ENCODE measurements at regions not wholly inside any gene's neighbourhood (a gene's known extent, or its start where the extent isn't known, plus 50 kb on each side); places are given as distances from the start of the nearest gene placed in this dataset.

DNA sequence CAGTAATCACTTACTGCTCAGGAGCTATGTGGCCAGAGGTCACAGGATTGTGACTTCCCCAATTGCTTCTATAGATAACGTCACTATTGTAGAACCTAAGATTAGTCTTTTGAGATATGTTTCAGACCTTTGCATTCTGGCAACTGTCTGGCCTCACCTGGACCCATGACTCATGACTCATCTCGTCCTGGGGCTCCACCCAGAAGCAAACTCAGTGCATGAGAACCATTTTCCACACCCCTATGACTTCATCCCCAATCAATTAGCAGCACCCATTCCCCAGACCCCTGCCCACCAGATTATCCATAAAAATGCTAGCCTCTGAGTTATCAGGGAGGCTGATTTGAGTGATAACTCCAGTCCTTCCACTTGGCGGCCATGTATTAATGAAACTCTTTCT, 186.9 kb downstream of the EMP1 start:
- H3K27me3 ChIP-seq (ENCODE audit: control insufficient read depth, insufficient read depth, low read length) = no peaks in the 10 kb centered on the region
- no TSS peak for BruUV-seq (replicated peaks)
- DNase-seq (ENCODE audit: low read depth, low spot score) = no peak
- H3K4me3 ChIP-seq (ENCODE audit: low read depth in 2 of 2, low read length in 2 of 2) = no peak overlapping the region
- in situ Hi-C loops (cut with HindIII; ENCODE audit: low pct_unique_long_range_greater_than_20kb, low sequenced_read_pairs) (no loop called here), intact Hi-C loops (cut with micrococcal nuclease; ENCODE audit: unreplicated experiment) (no loop called here)
- CTCF ChIA-PET = no interaction called here
- TF ChIP-seq POLR2AphosphoS5 (IDR thresholded peaks at IDR 0.05; ENCODE audit: low read depth, low read length) = no peak
- TF ChIP-seq SIN3A (IDR thresholded peaks at IDR 0.05; ENCODE audit: borderline replicate concordance, insufficient read depth, low read depth, low read length) = no peak
- TF ChIP-seq, protein P1, sequence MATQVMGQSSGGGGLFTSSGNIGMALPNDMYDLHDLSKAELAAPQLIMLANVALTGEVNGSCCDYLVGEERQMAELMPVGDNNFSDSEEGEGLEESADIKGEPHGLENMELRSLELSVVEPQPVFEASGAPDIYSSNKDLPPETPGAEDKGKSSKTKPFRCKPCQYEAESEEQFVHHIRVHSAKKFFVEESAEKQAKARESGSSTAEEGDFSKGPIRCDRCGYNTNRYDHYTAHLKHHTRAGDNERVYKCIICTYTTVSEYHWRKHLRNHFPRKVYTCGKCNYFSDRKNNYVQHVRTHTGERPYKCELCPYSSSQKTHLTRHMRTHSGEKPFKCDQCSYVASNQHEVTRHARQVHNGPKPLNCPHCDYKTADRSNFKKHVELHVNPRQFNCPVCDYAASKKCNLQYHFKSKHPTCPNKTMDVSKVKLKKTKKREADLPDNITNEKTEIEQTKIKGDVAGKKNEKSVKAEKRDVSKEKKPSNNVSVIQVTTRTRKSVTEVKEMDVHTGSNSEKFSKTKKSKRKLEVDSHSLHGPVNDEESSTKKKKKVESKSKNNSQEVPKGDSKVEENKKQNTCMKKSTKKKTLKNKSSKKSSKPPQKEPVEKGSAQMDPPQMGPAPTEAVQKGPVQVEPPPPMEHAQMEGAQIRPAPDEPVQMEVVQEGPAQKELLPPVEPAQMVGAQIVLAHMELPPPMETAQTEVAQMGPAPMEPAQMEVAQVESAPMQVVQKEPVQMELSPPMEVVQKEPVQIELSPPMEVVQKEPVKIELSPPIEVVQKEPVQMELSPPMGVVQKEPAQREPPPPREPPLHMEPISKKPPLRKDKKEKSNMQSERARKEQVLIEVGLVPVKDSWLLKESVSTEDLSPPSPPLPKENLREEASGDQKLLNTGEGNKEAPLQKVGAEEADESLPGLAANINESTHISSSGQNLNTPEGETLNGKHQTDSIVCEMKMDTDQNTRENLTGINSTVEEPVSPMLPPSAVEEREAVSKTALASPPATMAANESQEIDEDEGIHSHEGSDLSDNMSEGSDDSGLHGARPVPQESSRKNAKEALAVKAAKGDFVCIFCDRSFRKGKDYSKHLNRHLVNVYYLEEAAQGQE (IDR thresholded peaks at IDR 0.05; ENCODE audit: insufficient read depth in 1 of 2, low read depth in 2 of 2, low read length in 1 of 2) = no peak
- H3K27ac ChIP-seq (ENCODE audit: low read length) = no peak overlapping the region
- POLR2A ChIA-PET = no interaction called here
- H3K36me3 ChIP-seq (ENCODE audit: control insufficient read depth, insufficient read depth, low read length) = no peaks in the 10 kb centered on the region
- H3K4me1 ChIP-seq (ENCODE audit: control insufficient read depth, insufficient read depth, low read length) = no peaks in the 10 kb centered on the region
- ATAC-seq = no peak
- H3K9me3 ChIP-seq (ENCODE audit: control insufficient read depth, insufficient read depth, low read depth, low read length) = no peaks in the 10 kb centered on the region

DNA sequence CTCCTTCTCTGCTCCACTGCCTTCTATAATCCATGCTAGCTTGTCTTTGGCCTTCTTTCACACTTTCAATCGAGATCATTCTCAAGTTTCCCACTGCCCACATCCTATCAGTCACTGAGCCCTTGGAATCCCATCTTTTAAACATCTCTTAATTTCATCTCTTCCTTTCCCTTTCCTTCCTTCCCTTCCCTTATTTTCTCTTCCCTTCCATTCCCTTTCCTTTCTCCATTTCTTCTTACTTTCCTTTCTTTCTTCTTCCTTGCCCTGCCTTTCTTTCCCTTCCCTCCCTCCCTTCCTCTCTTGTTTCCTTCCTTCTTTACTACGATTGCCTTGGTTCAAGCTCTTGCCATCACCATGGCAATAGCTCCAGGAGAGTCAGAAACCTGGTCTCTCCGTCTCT, 183.8 kb downstream of the EMP1 start:
- intact Hi-C loops (cut with micrococcal nuclease; ENCODE audit: unreplicated experiment) = no loop called here
- no TSS peak for BruUV-seq (replicated peaks)
- POLR2A ChIA-PET = no interaction called here

More for the DNA sequence above, 183.8 kb downstream of the EMP1 start:
- DNase-seq (ENCODE audit: low read depth, low spot score) (no peak), ATAC-seq (no peak)
- CTCF ChIA-PET = no interaction called here
- in situ Hi-C loops (cut with HindIII; ENCODE audit: low pct_unique_long_range_greater_than_20kb, low sequenced_read_pairs) = no loop called here
- H3K4me1 ChIP-seq (ENCODE audit: control insufficient read depth, insufficient read depth, low read length) = no peaks in the 10 kb centered on the region
- no peaks in the 10 kb centered on the region for H3K27me3 ChIP-seq (ENCODE audit: control insufficient read depth, insufficient read depth, low read length)
- no peak overlapping the region for H3K4me3 ChIP-seq (ENCODE audit: low read depth in 2 of 2, low read length in 2 of 2)
- TF ChIP-seq, protein P1 (IDR thresholded peaks at IDR 0.05; ENCODE audit: insufficient read depth in 1 of 2, low read depth in 2 of 2, low read length in 1 of 2) = no peak
- TF ChIP-seq, protein P2, sequence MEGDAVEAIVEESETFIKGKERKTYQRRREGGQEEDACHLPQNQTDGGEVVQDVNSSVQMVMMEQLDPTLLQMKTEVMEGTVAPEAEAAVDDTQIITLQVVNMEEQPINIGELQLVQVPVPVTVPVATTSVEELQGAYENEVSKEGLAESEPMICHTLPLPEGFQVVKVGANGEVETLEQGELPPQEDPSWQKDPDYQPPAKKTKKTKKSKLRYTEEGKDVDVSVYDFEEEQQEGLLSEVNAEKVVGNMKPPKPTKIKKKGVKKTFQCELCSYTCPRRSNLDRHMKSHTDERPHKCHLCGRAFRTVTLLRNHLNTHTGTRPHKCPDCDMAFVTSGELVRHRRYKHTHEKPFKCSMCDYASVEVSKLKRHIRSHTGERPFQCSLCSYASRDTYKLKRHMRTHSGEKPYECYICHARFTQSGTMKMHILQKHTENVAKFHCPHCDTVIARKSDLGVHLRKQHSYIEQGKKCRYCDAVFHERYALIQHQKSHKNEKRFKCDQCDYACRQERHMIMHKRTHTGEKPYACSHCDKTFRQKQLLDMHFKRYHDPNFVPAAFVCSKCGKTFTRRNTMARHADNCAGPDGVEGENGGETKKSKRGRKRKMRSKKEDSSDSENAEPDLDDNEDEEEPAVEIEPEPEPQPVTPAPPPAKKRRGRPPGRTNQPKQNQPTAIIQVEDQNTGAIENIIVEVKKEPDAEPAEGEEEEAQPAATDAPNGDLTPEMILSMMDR (IDR thresholded peaks at IDR 0.05) = no peak
- TF ChIP-seq POLR2AphosphoS5 (IDR thresholded peaks at IDR 0.05; ENCODE audit: low read depth, low read length) = no peak
- no peak for TF ChIP-seq TCF7L2 (IDR thresholded peaks at IDR 0.05; ENCODE audit: low read depth, low read length)
- TF ChIP-seq SIN3A (IDR thresholded peaks at IDR 0.05; ENCODE audit: borderline replicate concordance, insufficient read depth, low read depth, low read length) = no peak
- no peaks in the 10 kb centered on the region for H3K9me3 ChIP-seq (ENCODE audit: control insufficient read depth, insufficient read depth, low read depth, low read length)
- H3K27ac ChIP-seq (ENCODE audit: low read length) = no peak overlapping the region
- H3K36me3 ChIP-seq (ENCODE audit: control insufficient read depth, insufficient read depth, low read length) = no peaks in the 10 kb centered on the region

Data from Panc1 (cell line).